ENCODE measurements at regions not wholly inside any gene's neighbourhood (a gene's known extent, or its start where the extent isn't known, plus 50 kb on each side); places are given as distances from the start of the nearest gene placed in this dataset.

DNA sequence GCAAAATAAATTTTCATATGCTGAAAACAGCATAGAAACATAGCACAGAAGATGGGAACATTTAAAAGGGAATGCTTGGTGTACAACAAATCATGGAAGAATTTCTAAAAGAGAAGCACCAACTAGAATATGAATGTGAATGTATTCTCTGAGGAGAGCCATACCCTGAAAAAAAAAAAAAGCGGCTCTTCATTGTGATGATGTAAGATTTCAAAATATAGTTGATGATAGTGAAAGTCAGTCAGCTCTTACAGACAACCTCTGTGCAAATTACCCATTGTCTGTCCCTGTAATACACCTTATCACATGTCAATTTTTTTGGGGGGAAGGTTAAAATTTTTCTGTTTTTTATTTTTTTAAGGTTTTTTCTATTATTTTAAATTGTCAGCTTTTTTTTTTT lies 58.6 kb upstream of the PTCHD4 start:
- TF ChIP-seq, protein P1, sequence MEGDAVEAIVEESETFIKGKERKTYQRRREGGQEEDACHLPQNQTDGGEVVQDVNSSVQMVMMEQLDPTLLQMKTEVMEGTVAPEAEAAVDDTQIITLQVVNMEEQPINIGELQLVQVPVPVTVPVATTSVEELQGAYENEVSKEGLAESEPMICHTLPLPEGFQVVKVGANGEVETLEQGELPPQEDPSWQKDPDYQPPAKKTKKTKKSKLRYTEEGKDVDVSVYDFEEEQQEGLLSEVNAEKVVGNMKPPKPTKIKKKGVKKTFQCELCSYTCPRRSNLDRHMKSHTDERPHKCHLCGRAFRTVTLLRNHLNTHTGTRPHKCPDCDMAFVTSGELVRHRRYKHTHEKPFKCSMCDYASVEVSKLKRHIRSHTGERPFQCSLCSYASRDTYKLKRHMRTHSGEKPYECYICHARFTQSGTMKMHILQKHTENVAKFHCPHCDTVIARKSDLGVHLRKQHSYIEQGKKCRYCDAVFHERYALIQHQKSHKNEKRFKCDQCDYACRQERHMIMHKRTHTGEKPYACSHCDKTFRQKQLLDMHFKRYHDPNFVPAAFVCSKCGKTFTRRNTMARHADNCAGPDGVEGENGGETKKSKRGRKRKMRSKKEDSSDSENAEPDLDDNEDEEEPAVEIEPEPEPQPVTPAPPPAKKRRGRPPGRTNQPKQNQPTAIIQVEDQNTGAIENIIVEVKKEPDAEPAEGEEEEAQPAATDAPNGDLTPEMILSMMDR (conservative IDR thresholded peaks at IDR 0.05; ENCODE audit: low read depth, low read length) = no peak
- no peak overlapping the region for H3K4me3 ChIP-seq (ENCODE audit: low read depth, low read length)
- no peak for DNase-seq (ENCODE audit: low read depth)
